Smooth muscle cell (in vitro differentiated cells): ENCODE measurements at regions not wholly inside any gene's neighbourhood (a gene's known extent, or its start where the extent isn't known, plus 50 kb on each side); places are given as distances from the start of the nearest gene placed in this dataset.

ENCODE experiments used
- DNase-seq: peaks from one replicate; lab custom pipeline; 2025; ENCODE audit not compliant: unreplicated experiment; lab: John Stamatoyannopoulos, UW
- H2AFZ ChIP-seq: fragments of 200-600 bp; sonication (generic); 2 replicates; pipeline ENCODE4 v1.6.0; 2016; ENCODE audit warnings: antibody characterized with exemption, low read depth, mild to moderate bottlenecking
- H3F3A ChIP-seq: fragments of 200-600 bp; sonication (generic); 2 replicates; pipeline ENCODE4 v1.6.0; 2017; ENCODE audit warnings: antibody characterized with exemption, low read depth
- H3K27ac ChIP-seq: fragments of 200-600 bp; sonication (generic); 2 replicates; pipeline ENCODE4 v1.5.1; 2016; ENCODE audit warnings: low read depth, mild to moderate bottlenecking
- H3K27me3 ChIP-seq: fragments of 200-600 bp; sonication (generic); 2 replicates; pipeline ENCODE4 v1.6.1; 2016; ENCODE audit warnings: low read depth, mild to moderate bottlenecking
- H3K36me3 ChIP-seq: fragments of 200-600 bp; sonication (generic); 2 replicates; pipeline ENCODE4 v1.5.1; 2016; ENCODE audit warnings: low read depth
- H3K4me1 ChIP-seq: fragments of 200-600 bp; sonication (generic); 2 replicates; pipeline ENCODE4 v1.5.1; 2016; ENCODE audit warnings: low read depth
- H3K4me2 ChIP-seq: fragments of 200-600 bp; sonication (generic); 2 replicates; pipeline ENCODE4 v1.6.0; 2016; ENCODE audit warnings: mild to moderate bottlenecking
- H3K4me3 ChIP-seq: fragments of 200-600 bp; sonication (generic); 2 replicates; pipeline ENCODE4 v1.5.1; 2016; ENCODE audit warnings: mild to moderate bottlenecking
- H3K79me2 ChIP-seq: fragments of 200-600 bp; sonication (generic); 2 replicates; pipeline ENCODE4 v1.6.0; 2016; ENCODE audit warnings: low read depth, mild to moderate bottlenecking
- H3K9ac ChIP-seq: fragments of 200-600 bp; sonication (generic); 2 replicates; pipeline ENCODE4 v1.6.0; 2016; ENCODE audit warnings: low read depth
- H3K9me3 ChIP-seq: fragments of 200-600 bp; sonication (generic); replicated peaks from 2 replicates; pipeline ENCODE4 v1.5.1; 2016; ENCODE audit warnings: low read depth
- H4K20me1 ChIP-seq: fragments of 200-600 bp; sonication (generic); 2 replicates; pipeline ENCODE4 v1.6.0; 2016; ENCODE audit warnings: low read depth
- WGBS: methylation state at CpG from one replicate; pipeline ENCODE4 v1.1.7; 2016; ENCODE audit warnings: low lambda C conversion rate; 5-methylcytosine and 5-hydroxymethylcytosine counted together
- TF ChIP-seq, protein P1 (sequence below): fragments of 200-600 bp; sonication (generic); IDR thresholded peaks from 2 replicates; pipeline ENCODE4 v1.5.1; 2017; ENCODE audit warnings: borderline replicate concordance, mild to moderate bottlenecking, antibody characterized with exemption; ENCODE audit not compliant: insufficient read depth, poor library complexity, severe bottlenecking

- Histone ChIP-seq H3K4me1 (no peaks in the 10 kb centered on the region), H4K20me1 (no peaks in the 10 kb centered on the region), H3K27ac (no peak overlapping the region), H2AFZ (no peak overlapping the region), H3K36me3 (no peaks in the 10 kb centered on the region), H3K79me2 (no peaks in the 10 kb centered on the region), H3K4me2 (no peak overlapping the region), H3K4me3 (no peak overlapping the region), H3K9ac (no peak overlapping the region), H3K27me3 (no peaks in the 10 kb centered on the region), H3F3A (no peaks in the 10 kb centered on the region), H3K9me3 (no peaks in the 10 kb centered on the region)
- TF ChIP-seq, protein P1, sequence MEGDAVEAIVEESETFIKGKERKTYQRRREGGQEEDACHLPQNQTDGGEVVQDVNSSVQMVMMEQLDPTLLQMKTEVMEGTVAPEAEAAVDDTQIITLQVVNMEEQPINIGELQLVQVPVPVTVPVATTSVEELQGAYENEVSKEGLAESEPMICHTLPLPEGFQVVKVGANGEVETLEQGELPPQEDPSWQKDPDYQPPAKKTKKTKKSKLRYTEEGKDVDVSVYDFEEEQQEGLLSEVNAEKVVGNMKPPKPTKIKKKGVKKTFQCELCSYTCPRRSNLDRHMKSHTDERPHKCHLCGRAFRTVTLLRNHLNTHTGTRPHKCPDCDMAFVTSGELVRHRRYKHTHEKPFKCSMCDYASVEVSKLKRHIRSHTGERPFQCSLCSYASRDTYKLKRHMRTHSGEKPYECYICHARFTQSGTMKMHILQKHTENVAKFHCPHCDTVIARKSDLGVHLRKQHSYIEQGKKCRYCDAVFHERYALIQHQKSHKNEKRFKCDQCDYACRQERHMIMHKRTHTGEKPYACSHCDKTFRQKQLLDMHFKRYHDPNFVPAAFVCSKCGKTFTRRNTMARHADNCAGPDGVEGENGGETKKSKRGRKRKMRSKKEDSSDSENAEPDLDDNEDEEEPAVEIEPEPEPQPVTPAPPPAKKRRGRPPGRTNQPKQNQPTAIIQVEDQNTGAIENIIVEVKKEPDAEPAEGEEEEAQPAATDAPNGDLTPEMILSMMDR: no peak
- WGBS: 87% methylated on average over 1 of the region's 1 CpG
- no peak for DNase-seq
These were observed 690.7 kb upstream of the PCDH15 start for GRCh38 chr10:55491712-55492111.

GRCh38 chr10:55485827-55486226 lies 684.8 kb upstream of the PCDH15 start:
- no peaks in the 10 kb centered on the region for H3K9me3 ChIP-seq
- no peaks in the 10 kb centered on the region for H3K36me3 ChIP-seq
- 81% methylated on average over 4 of the region's 4 CpGs for WGBS
- DNase-seq: no peak
- H3K9ac ChIP-seq: no peak overlapping the region
- no peak overlapping the region for H2AFZ ChIP-seq
- H3K4me1 ChIP-seq: no peaks in the 10 kb centered on the region
- no peaks in the 10 kb centered on the region for H3K27me3 ChIP-seq
- H3F3A ChIP-seq: no peaks in the 10 kb centered on the region
- H3K4me3 ChIP-seq: no peak overlapping the region
- H3K27ac ChIP-seq: no peak overlapping the region
- TF ChIP-seq, protein P1: no peak
- no peaks in the 10 kb centered on the region for H3K79me2 ChIP-seq
- H4K20me1 ChIP-seq: no peaks in the 10 kb centered on the region
- H3K4me2 ChIP-seq: no peak overlapping the region

DNA sequence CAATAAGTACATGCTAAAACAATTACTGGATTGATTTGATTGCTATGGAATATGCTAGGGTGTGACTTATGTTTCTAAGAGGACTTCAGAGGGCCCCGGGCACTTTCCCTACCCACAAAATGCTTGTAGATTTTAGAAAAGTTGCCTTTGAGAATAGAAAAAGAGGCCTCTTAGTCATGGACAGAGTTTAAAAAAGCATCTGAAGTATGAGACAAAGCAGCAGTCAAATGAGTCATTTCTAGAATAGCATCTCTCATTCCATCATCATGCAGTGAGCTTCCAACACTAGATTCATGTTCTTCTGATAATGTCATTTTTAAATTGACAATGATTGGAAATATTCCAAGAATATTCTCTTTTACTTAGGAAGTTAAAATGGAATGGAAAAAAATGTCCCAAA lies 675.1 kb upstream of the PCDH15 start:
- no peaks in the 10 kb centered on the region for H3K27me3 ChIP-seq
- DNase-seq: no peak
- no peak overlapping the region for H3K4me3 ChIP-seq
- 47% methylated on average over 1 of the region's 1 CpG for WGBS
- H2AFZ ChIP-seq: no peak overlapping the region
- H3K9me3 ChIP-seq: no peaks in the 10 kb centered on the region
- no peak overlapping the region for H3K4me2 ChIP-seq
- no peaks in the 10 kb centered on the region for H3K4me1 ChIP-seq
- no peak overlapping the region for H3K9ac ChIP-seq
- H3K79me2 ChIP-seq: no peaks in the 10 kb centered on the region
- H3K27ac ChIP-seq: no peak overlapping the region
- H3K36me3 ChIP-seq: no peaks in the 10 kb centered on the region
- H4K20me1 ChIP-seq: no peaks in the 10 kb centered on the region
- H3F3A ChIP-seq: no peaks in the 10 kb centered on the region
- TF ChIP-seq, protein P1: no peak

DNA sequence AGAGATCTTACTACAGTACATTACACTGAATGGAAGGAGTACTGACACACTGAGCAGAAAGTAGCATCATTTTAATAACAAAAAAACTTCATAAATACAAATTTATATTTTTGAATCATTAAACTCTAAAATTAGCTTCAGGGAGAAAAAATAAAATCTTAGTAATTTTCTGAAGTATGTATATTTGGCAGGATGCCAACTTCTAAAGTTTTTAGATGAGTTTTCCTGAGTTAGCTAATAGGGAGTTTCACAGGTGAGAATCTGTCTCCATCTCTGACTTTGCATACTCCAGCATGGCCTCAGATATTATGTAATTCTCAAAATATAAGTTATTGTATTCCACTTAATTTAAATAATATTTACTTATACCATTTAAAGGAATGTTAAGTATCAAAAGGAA lies 673.2 kb upstream of the PCDH15 start:
- Histone ChIP-seq H2AFZ (no peak overlapping the region), H3K27me3 (no peaks in the 10 kb centered on the region), H3K79me2 (no peaks in the 10 kb centered on the region), H3K4me3 (no peak overlapping the region), H3K9ac (no peak overlapping the region), H3K4me2 (no peak overlapping the region), H3K27ac (no peak overlapping the region), H4K20me1 (no peaks in the 10 kb centered on the region), H3K4me1 (no peaks in the 10 kb centered on the region), H3K9me3 (no peaks in the 10 kb centered on the region), H3K36me3 (no peaks in the 10 kb centered on the region), H3F3A (no peaks in the 10 kb centered on the region)
- TF ChIP-seq, protein P1: no peak
- DNase-seq: no peak
